Keratinocyte (primary cell): ENCODE measurements at regions not wholly inside any gene's neighbourhood (a gene's known extent, or its start where the extent isn't known, plus 50 kb on each side); places are given as distances from the start of the nearest gene placed in this dataset.

Source experiments
- CTCF ChIP-seq, 3 experiments: IDR thresholded peaks in 1 of 3; conservative IDR thresholded peaks in 1 of 3; optimal IDR thresholded peaks in 1 of 3; 2 replicates in 2 of 3; 3 replicates in 1 of 3; pipeline versions ENCODE3 to v1.5.1; 2011; ENCODE audit warnings: low read length in 3 of 3, mild to moderate bottlenecking in 3 of 3, moderate library complexity in 2 of 3, control low read depth in 1 of 3, inconsistent platforms in 1 of 3; ENCODE audit not compliant: insufficient read depth in 2 of 3; ENCODE audit errors: extremely low read depth in 1 of 3
- EZH2 ChIP-seq: IDR thresholded peaks from one replicate; pipeline ENCODE4 v1.6.1; 2012; ENCODE audit warnings: inconsistent platforms, mild to moderate bottlenecking, low read length, moderate library complexity

- TF ChIP-seq CTCF (optimal IDR thresholded peaks at IDR 0.05 in 1 of 3, IDR thresholded peaks at IDR 0.05 in 1 of 3, conservative IDR thresholded peaks at IDR 0.05 in 1 of 3; ENCODE audit: extremely low read depth in 1 of 3, insufficient read depth in 2 of 3, low read length in 3 of 3) = no peak
- no peak for TF ChIP-seq EZH2
Observed at GRCh38 chr2:120670771-120671480, 64.7 kb upstream of the GLI2 start.
